Inflammatory macrophage (primary cell): ENCODE measurements at regions not wholly inside any gene's neighbourhood (a gene's known extent, or its start where the extent isn't known, plus 50 kb on each side); places are given as distances from the start of the nearest gene placed in this dataset.
A peak's percentile ranks its signal among the peaks of the same experiment; 100 is the strongest.
"Not testable (repeated sequence)": the region's sequence is repeated elsewhere in the genome, so short reads cannot be mapped to it uniquely, and the experiment has no call there.

Experiments
- DNase-seq, 2 donors: peaks; one replicate each; pipeline ENCODE4 v3.0.0-alpha.2; 2020 to 2022

- no peak for DNase-seq
Measured at GRCh38 chr6:137545073-137545472, 50.9 kb upstream of the OLIG3 start.

GRCh38 chr6:137547186-137547585 is 53.0 kb upstream of the OLIG3 start:
- DNase-seq: no peak

GRCh38 chr6:137547601-137548000 is 53.4 kb upstream of the OLIG3 start:
- no peak for DNase-seq

- DNase-seq: no peak
Measured at GRCh38 chr6:137549106-137549505, 54.9 kb upstream of the OLIG3 start.

- DNase-seq: no peak
Measured at GRCh38 chr6:137550535-137550934, 56.3 kb upstream of the OLIG3 start.

GRCh38 chr6:137552146-137552545 is 58.0 kb upstream of the OLIG3 start:
- DNase-seq: no peak

- no peak for DNase-seq
Measured at GRCh38 chr6:137552809-137553208, 58.6 kb upstream of the OLIG3 start.

GRCh38 chr6:137559521-137560183 is 65.5 kb upstream of the OLIG3 start:
- DNase-seq: not testable (repeated sequence)

- no peak for DNase-seq
Measured at GRCh38 chr6:137560184-137560563, 66.0 kb upstream of the OLIG3 start.

GRCh38 chr6:137568067-137568466 is 73.9 kb upstream of the OLIG3 start:
- no peak for DNase-seq

GRCh38 chr6:137570393-137570792 is 76.2 kb upstream of the OLIG3 start:
- DNase-seq: no peak

GRCh38 chr6:137571854-137572253 is 77.7 kb upstream of the OLIG3 start:
- DNase-seq: peak; percentile 8 to 14

- no peak for DNase-seq
Measured at GRCh38 chr6:137573739-137574138, 79.5 kb upstream of the OLIG3 start.

GRCh38 chr6:137579612-137580011 is 85.4 kb upstream of the OLIG3 start:
- DNase-seq: no peak

- peak in 1 of 2 donors; percentile 4 for DNase-seq
Measured at GRCh38 chr6:137581019-137581707, 87.0 kb upstream of the OLIG3 start.

GRCh38 chr6:137583519-137583918 is 89.3 kb upstream of the OLIG3 start:
- not testable (repeated sequence) for DNase-seq

- DNase-seq: no peak
Measured at GRCh38 chr6:137588472-137588871, 94.3 kb upstream of the OLIG3 start.

- DNase-seq: peak; percentile 74 to 79
Measured at GRCh38 chr6:137589067-137589848, 95.1 kb upstream of the OLIG3 start.

- no peak for DNase-seq
Measured at GRCh38 chr6:137590684-137591083, 96.5 kb upstream of the OLIG3 start.

- no peak for DNase-seq
Measured at GRCh38 chr6:137601471-137601870, 107.3 kb upstream of the OLIG3 start.

- DNase-seq: no peak
Measured at GRCh38 chr6:137602313-137603197, 108.4 kb upstream of the OLIG3 start.

- DNase-seq: no peak
Measured at GRCh38 chr6:137610702-137611101, 116.5 kb upstream of the OLIG3 start.

- DNase-seq: no peak
Measured at GRCh38 chr6:137623293-137623692, 129.1 kb upstream of the OLIG3 start.
